PFSK-1 (cell line): ENCODE measurements at regions not wholly inside any gene's neighbourhood (a gene's known extent, or its start where the extent isn't known, plus 50 kb on each side); places are given as distances from the start of the nearest gene placed in this dataset.

Source experiments
- FOXP2 ChIP-seq: optimal IDR thresholded peaks from 2 replicates; pipeline ENCODE3; 2011; ENCODE audit warnings: borderline replicate concordance, control low read depth, inconsistent platforms; ENCODE audit not compliant: insufficient read depth; ENCODE audit errors: extremely low read length, extremely low read depth
- POLR2AphosphoS5 ChIP-seq: IDR thresholded peaks from 2 replicates; pipeline ENCODE4 v1.6.1; 2012; ENCODE audit warnings: low read depth, mild to moderate bottlenecking, control low read depth, low read length, moderate library complexity
- SIN3A ChIP-seq: IDR thresholded peaks from 2 replicates; pipeline ENCODE4 v1.6.1; 2012; ENCODE audit warnings: mild to moderate bottlenecking, low read length, moderate library complexity, borderline replicate concordance; ENCODE audit not compliant: insufficient read depth
- TAF1 ChIP-seq: IDR thresholded peaks from 2 replicates; pipeline ENCODE4 v1.6.1; 2012; ENCODE audit warnings: low read length, control low read depth, borderline replicate concordance; ENCODE audit not compliant: insufficient read depth
- TF ChIP-seq, protein P1 (sequence below), 2 experiments: IDR thresholded peaks; 2 replicates each; pipeline versions ENCODE4 v1.6.1 to v1.8.0; 2011 to 2012; ENCODE audit warnings: low read depth in 2 of 2, low read length in 2 of 2, control low read depth in 1 of 2, inconsistent platforms in 1 of 2, mild to moderate bottlenecking in 1 of 2, moderate library complexity in 1 of 2; ENCODE audit not compliant: insufficient read depth in 1 of 2

DNA sequence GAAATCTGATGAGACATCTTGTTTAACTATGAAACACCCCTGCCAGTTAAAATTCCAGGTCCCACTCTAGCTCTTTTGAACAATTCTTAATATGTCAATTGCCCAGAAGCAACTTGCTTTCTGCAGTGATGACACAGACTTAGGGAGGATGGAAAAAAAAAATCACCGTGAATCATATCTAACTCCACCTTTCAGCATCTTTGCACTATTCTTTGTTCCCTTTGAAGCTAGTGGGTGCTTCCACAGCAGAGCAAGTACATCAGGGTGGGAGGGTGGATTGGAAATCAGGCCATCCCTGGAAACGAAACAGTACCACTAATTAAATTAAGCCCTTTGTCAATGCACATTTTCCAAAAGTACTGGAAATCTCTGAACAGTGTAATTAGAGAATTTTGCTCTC, 324.3 kb upstream of the MEIS1 start:
- TF ChIP-seq TAF1 = no peak
- TF ChIP-seq SIN3A = no peak
- TF ChIP-seq, protein P1, sequence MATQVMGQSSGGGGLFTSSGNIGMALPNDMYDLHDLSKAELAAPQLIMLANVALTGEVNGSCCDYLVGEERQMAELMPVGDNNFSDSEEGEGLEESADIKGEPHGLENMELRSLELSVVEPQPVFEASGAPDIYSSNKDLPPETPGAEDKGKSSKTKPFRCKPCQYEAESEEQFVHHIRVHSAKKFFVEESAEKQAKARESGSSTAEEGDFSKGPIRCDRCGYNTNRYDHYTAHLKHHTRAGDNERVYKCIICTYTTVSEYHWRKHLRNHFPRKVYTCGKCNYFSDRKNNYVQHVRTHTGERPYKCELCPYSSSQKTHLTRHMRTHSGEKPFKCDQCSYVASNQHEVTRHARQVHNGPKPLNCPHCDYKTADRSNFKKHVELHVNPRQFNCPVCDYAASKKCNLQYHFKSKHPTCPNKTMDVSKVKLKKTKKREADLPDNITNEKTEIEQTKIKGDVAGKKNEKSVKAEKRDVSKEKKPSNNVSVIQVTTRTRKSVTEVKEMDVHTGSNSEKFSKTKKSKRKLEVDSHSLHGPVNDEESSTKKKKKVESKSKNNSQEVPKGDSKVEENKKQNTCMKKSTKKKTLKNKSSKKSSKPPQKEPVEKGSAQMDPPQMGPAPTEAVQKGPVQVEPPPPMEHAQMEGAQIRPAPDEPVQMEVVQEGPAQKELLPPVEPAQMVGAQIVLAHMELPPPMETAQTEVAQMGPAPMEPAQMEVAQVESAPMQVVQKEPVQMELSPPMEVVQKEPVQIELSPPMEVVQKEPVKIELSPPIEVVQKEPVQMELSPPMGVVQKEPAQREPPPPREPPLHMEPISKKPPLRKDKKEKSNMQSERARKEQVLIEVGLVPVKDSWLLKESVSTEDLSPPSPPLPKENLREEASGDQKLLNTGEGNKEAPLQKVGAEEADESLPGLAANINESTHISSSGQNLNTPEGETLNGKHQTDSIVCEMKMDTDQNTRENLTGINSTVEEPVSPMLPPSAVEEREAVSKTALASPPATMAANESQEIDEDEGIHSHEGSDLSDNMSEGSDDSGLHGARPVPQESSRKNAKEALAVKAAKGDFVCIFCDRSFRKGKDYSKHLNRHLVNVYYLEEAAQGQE (IDR thresholded peaks at IDR 0.05; ENCODE audit: insufficient read depth in 1 of 2, low read depth in 2 of 2, low read length in 2 of 2) = no peak
- no peak for TF ChIP-seq FOXP2
- no peak for TF ChIP-seq POLR2AphosphoS5

- TF ChIP-seq SIN3A = no peak
- no peak for TF ChIP-seq TAF1
- TF ChIP-seq, protein P1 (IDR thresholded peaks at IDR 0.05; ENCODE audit: insufficient read depth in 1 of 2, low read depth in 2 of 2, low read length in 2 of 2) = no peak
- no peak for TF ChIP-seq FOXP2
- no peak for TF ChIP-seq POLR2AphosphoS5
Observed at GRCh38 chr2:66110086-66110485, 324.8 kb upstream of the MEIS1 start.

DNA sequence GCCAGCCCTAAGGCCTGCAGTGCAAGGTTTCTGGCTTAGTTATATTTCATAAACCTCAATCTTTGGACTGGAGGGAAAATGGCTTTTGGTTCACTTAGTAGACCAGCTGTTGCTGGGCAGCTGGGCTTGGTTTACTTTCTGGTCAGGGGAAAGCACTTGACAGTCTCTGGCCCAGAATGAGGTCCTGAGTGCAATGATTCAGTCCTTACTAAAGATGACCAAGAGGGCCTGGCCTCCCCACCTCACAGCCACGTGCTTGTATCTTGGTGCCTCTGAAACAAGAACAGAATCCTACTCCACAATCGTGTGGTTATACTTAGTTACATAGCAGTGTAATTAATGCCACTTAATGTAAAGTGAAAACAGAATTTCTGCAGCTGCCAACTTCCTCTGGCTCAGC, 325.5 kb upstream of the MEIS1 start:
- TF ChIP-seq POLR2AphosphoS5 (no peak), TAF1 (no peak), SIN3A (no peak), FOXP2 (no peak)
- TF ChIP-seq, protein P1 (IDR thresholded peaks at IDR 0.05; ENCODE audit: insufficient read depth in 1 of 2, low read depth in 2 of 2, low read length in 2 of 2) = no peak

GRCh38 chr2:66105066-66105753, 329.7 kb upstream of the MEIS1 start:
- no peak for TF ChIP-seq TAF1
- no peak for TF ChIP-seq FOXP2
- no peak for TF ChIP-seq POLR2AphosphoS5
- TF ChIP-seq, protein P1 (IDR thresholded peaks at IDR 0.05; ENCODE audit: insufficient read depth in 1 of 2, low read depth in 2 of 2, low read length in 2 of 2) = no peak
